Fibroblast of the aortic adventitia (primary cell): ENCODE measurements at regions not wholly inside any gene's neighbourhood (a gene's known extent, or its start where the extent isn't known, plus 50 kb on each side); places are given as distances from the start of the nearest gene placed in this dataset.

ENCODE experiments used
- DNase-seq: peaks from one replicate; pipeline ENCODE4 v3.0.0-alpha.2; 2010; ENCODE audit warnings: low read depth
- H3K4me3 ChIP-seq: 2 replicates; pipeline ENCODE4 v1.5.1; 2011; ENCODE audit warnings: low read depth, mild to moderate bottlenecking, control low read depth, low read length, moderate library complexity
- CTCF ChIP-seq: IDR thresholded peaks from 2 replicates; pipeline ENCODE4 v1.5.1; 2011; ENCODE audit warnings: mild to moderate bottlenecking, low read length, control low read depth, inconsistent platforms; ENCODE audit not compliant: insufficient read depth

GRCh38 chr2:220107380-220107791 is 480.0 kb downstream of the SLC4A3 start:
- no peak for DNase-seq
- H3K4me3 ChIP-seq, result no peak overlapping the region
- no peak for TF ChIP-seq CTCF

GRCh38 chr2:220114443-220114842 is 487.0 kb downstream of the SLC4A3 start:
- H3K4me3 ChIP-seq, result no peak overlapping the region
- no peak for TF ChIP-seq CTCF
- no peak for DNase-seq

GRCh38 chr2:220117025-220117424 is 489.6 kb downstream of the SLC4A3 start:
- DNase-seq, result no peak
- no peak overlapping the region for H3K4me3 ChIP-seq
- no peak for TF ChIP-seq CTCF

GRCh38 chr2:220120041-220120440 is 492.6 kb downstream of the SLC4A3 start:
- TF ChIP-seq CTCF, result no peak
- no peak overlapping the region for H3K4me3 ChIP-seq
- no peak for DNase-seq

GRCh38 chr2:220123751-220124150 is 496.3 kb downstream of the SLC4A3 start:
- H3K4me3 ChIP-seq, result no peak overlapping the region
- no peak for TF ChIP-seq CTCF

GRCh38 chr2:220125551-220125950 is 498.1 kb downstream of the SLC4A3 start:
- no peak for DNase-seq
- H3K4me3 ChIP-seq, result no peak overlapping the region
- no peak for TF ChIP-seq CTCF

More at GRCh38 chr2:220123751-220124150, 496.3 kb downstream of the SLC4A3 start:
- no peak for DNase-seq

- TF ChIP-seq CTCF, result no peak
- no peak overlapping the region for H3K4me3 ChIP-seq
- DNase-seq, result no peak
These were observed 499.9 kb downstream of the SLC4A3 start for GRCh38 chr2:220127311-220127710.
